22Rv1 (cell line): ENCODE measurements at regions not wholly inside any gene's neighbourhood (a gene's known extent, or its start where the extent isn't known, plus 50 kb on each side); places are given as distances from the start of the nearest gene placed in this dataset.
A peak's percentile ranks its signal among the peaks of the same experiment; 100 is the strongest.

Experiments used
- H3K27ac ChIP-seq: fragments of 450-650 bp; 2 replicates; pipeline ENCODE4 v1.5.1; 2017
- CTCF ChIP-seq: fragments of 450-650 bp; IDR thresholded peaks from 2 replicates; pipeline ENCODE4 v1.5.1; 2017; ENCODE audit warnings: mild to moderate bottlenecking
- ZFX ChIP-seq: fragments of 450-650 bp; IDR thresholded peaks from 2 replicates; pipeline ENCODE4 v1.6.1; 2017; ENCODE audit warnings: antibody characterized with exemption, borderline replicate concordance

- TF ChIP-seq ZFX (no peak), CTCF (peak; percentile 94)
- H3K27ac ChIP-seq, result no peak overlapping the region
Observed at GRCh38 chr18:77650799-77651385, 401.2 kb downstream of the GALR1 start.

GRCh38 chr18:77651441-77651840 lies 401.8 kb downstream of the GALR1 start:
- no peak overlapping the region for H3K27ac ChIP-seq
- TF ChIP-seq CTCF (no peak), ZFX (no peak)

GRCh38 chr18:77653792-77654191 lies 404.1 kb downstream of the GALR1 start:
- H3K27ac ChIP-seq, result no peak overlapping the region
- TF ChIP-seq CTCF, result no peak
- TF ChIP-seq ZFX, result no peak

GRCh38 chr18:77654302-77654701 lies 404.7 kb downstream of the GALR1 start:
- TF ChIP-seq ZFX (no peak), CTCF (no peak)
- H3K27ac ChIP-seq, result no peak overlapping the region

GRCh38 chr18:77657651-77658298 lies 408.1 kb downstream of the GALR1 start:
- TF ChIP-seq ZFX (no peak), CTCF (no peak)
- H3K27ac ChIP-seq, result no peak overlapping the region

- TF ChIP-seq CTCF, result no peak
- TF ChIP-seq ZFX, result no peak
- H3K27ac ChIP-seq, result no peak overlapping the region
Observed at GRCh38 chr18:77658299-77658662, 408.6 kb downstream of the GALR1 start.

- TF ChIP-seq CTCF, result no peak
- no peak for TF ChIP-seq ZFX
- H3K27ac ChIP-seq, result no peak overlapping the region
Observed at GRCh38 chr18:77658751-77659448, 409.3 kb downstream of the GALR1 start.
